Activated T-helper 9 cell treated with anti-CD3 and anti-CD28 coated beads, Interleukin-2, amount 50 U/mL, for 16 hours (primary cell): ENCODE measurements at regions not wholly inside any gene's neighbourhood (a gene's known extent, or its start where the extent isn't known, plus 50 kb on each side); places are given as distances from the start of the nearest gene placed in this dataset.

ENCODE experiments used
- DNase-seq: peaks from one replicate; pipeline ENCODE4 v3.0.0-alpha.2; 2020; ENCODE audit warnings: low read depth

- DNase-seq = no peak
Measured at GRCh38 chr3:31349001-31349748, 183.6 kb upstream of the STT3B start.

DNA sequence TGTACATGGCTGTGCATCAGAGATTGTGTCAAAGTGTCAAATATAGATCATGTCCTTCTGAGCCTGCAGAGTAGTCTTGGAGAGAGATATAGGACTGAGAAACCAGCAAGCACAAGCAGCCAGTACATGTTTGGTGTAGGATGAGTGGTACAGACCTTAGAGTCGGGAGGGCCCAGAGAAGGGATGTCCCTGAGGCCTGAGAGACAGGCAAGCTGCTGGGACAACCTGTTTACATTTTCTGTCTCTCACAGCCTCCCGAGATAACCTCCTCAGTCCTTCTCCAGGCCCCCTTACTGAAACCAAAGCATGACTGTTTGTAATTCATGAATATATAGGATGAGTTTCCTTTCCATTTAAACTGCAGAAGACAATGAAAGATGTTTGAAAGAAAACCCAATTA lies 182.4 kb upstream of the STT3B start:
- DNase-seq = no peak

DNA sequence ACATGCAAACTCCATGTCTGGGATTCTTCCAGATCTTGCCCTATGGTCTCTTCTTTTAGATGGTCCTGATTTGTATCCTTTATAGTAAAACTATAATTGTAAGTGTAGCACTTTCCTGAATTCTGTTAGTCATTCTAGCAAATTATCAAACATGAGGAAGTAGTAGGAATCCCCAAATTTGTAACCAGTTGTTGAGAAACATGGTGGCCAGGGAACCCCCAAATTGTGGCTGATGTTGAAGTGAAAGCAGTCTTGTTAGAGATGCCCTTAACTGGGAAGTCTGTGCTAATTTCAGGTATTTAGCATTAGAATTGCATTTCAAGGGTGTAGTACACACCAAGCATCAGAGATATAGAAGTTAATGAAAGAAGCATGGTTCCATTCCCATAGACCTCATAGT lies 180.4 kb upstream of the STT3B start:
- no peak for DNase-seq

DNA sequence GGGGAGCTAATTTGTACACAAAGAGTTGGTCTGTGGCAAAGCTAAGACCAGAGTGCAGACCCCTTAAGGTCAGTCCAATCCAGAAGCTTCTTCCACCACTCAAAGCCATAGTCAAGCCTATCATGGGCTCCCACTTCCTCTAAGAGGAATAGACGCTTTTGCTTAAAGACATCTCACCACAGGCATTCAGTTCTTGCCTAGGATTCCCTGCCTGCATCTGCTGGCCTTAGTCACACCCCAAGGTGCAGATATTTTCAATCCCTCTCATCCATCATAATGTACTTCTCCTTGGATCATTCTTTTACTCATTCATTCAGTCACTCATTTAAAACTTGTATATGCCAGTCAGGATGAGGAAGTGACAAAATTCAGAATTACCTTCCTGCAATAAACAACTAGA lies 179.6 kb upstream of the STT3B start:
- no peak for DNase-seq

GRCh38 chr3:31354373-31354772 lies 178.4 kb upstream of the STT3B start:
- DNase-seq = no peak

DNA sequence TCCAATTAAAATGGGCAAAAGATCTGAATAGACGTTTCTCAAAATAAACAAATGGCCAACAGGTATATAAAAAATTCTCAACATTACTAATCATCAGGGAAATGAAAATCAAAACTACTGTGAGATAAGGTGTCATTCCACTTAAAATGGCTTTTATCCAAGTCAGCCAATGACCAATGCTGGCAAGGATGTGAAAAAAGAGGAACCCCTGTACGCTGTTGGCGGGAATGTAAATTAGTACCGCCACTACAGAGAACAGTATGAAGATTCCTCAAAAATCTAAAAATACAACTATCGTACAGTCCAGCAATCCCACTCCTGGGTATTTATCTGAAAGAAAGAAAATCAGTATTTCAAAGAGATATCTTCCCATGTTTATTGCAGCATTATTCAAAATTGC lies 176.9 kb upstream of the STT3B start:
- no peak for DNase-seq

GRCh38 chr3:31356941-31357340 lies 175.8 kb upstream of the STT3B start:
- no peak for DNase-seq

DNA sequence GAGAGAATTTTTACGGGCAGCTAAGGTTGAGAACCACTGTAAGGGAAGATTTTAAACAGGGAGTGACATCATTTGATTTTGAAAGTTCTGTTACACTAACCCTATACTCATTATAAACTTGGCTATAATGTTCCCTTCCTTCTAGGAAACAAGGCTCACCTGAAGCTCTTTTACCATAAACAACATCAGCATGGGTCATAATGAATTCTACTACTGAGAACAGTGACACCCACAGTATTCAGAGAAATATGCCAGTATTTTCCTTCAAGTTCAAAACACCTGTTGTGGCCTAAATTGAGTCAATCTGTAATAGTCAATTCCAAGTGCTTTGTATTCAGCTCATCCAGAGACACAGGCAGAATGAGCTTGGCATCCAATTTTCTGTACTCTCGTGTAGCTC lies 175.3 kb upstream of the STT3B start:
- no peak for DNase-seq

- DNase-seq = no peak
Measured at GRCh38 chr3:31358473-31359070, 174.2 kb upstream of the STT3B start.

DNA sequence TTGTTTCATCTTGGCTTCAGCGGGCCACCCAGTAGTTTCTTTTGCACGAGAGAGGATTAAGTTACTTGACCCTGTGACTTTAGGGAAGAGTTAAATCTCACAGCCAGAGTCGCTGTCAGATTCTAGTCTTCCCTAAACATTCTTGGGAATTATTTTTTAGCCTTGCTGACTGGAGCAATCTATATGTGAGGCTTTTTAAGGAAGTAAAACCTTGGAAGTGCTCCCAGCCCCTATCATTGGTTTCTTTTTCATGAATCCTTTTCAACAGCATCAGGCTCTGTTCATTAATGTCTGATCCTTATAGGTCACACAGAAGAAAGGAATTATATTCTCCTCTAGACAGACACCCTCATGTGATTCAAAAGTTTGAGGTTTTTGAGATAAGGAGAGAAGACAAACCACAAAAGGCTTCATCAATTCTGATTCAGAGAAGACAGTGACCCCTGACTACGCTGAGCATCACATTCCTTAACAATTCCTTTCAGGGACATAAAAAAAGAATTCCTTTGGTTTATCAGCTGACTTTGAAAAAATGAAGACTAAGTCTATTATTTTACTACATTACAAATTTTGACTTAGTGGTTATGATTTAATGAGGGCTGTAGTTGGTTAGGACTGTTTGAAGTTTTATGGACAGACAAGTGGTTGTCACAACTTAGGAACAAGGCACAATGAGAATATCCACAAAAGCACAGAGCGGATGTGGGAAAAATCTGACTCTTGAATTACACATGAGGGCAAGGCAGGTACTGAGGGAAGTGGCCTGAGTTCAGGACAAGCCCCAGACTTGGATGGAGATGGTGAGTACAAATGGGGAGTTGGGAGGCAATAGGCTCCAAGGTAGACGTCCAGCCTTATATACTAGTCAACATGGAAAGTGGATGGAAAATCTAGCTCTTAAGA lies 171.1 kb upstream of the STT3B start:
- DNase-seq = no peak

DNA sequence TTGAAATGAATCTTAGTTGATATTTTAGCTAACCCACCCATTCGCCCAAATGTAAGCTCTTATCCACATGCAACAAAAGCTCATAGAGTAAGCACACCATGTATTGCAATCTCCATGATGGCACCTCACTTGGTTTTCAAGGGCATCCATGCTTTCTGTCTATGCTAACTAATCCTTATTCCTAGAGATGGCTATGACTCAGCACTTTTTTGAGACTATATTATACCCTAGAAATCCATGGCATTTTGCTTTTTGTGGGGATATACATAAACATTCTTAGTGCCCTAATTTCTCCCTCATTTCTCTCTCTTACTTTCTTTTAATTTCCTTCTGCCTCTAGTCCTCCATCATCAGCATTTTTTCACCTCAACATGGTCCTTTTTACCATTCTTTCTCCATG lies 168.5 kb upstream of the STT3B start:
- no peak for DNase-seq

DNA sequence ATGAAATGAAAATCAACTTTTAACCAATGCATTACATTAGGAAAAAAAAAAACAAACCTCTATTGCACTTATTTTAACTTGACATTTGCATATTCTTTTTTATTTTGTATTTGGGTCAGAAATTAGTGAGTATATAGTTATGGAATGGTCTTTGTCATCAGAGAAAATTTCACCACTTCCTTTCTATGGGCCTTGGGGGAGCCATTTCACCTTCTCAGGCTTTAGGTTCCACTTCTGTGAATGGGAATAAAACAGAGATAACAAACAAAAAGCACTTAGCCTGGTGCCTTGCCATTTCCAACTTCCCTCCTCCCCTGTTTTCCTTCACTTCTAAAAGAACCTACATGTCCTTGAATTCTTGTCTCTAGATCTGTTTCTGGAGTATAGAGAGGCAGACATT lies 168.0 kb upstream of the STT3B start:
- no peak for DNase-seq

- DNase-seq = no peak
Measured at GRCh38 chr3:31367518-31367917, 165.2 kb upstream of the STT3B start.

- DNase-seq = no peak
Measured at GRCh38 chr3:31369637-31370379, 162.9 kb upstream of the STT3B start.

- DNase-seq = no peak
Measured at GRCh38 chr3:31370380-31370666, 162.4 kb upstream of the STT3B start.

GRCh38 chr3:31370681-31371080 lies 162.0 kb upstream of the STT3B start:
- no peak for DNase-seq

DNA sequence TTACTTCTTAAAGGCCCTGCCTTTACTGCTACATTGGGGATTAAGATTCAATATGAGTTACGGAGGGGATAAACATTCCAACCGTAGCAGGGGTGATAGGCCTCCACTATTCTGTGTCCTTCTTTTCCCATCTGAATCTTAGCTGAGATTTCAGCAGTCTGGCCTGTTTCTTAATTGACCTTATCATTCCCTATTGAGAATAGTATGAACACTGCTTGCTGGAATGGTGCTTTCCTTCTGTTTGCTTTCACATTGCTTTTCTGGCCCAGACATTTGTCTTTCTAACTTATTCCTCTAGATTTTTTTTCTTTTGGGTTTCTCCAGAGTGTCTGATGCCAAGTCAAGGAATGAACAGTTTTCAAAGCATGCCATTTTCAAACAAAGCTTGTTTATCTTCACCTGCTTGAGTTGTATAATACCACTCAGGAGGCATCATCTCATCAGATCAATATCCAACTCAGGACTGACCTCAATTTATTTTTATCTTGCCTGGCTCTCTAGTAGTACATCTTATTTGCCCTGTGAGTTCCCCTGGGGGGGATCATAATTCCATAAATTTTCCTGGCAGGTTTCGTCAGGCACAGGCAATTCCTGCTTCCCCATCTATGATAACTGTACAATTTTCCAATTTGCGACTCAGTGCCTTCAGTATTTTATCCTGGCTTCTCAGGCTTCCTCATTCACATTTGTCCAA lies 161.1 kb upstream of the STT3B start:
- DNase-seq = no peak

DNA sequence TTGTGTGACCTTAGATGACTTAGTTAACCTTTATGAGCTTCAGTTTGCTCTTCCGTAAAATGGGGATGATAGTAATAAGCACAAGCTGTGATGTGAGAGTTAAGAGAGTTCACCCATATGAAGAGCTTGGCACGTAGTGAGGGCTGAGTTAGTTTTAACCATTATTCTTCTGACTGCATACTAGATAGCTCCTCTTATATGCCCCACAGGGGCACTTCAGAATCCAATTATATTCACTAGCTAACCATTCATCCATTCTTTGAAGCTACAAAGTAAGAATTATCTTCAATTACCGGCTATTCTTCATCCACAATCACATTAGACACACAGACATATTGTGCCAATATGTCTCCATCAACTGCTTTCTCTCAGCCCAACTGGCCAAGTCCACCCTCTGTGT lies 159.0 kb upstream of the STT3B start:
- no peak for DNase-seq

DNA sequence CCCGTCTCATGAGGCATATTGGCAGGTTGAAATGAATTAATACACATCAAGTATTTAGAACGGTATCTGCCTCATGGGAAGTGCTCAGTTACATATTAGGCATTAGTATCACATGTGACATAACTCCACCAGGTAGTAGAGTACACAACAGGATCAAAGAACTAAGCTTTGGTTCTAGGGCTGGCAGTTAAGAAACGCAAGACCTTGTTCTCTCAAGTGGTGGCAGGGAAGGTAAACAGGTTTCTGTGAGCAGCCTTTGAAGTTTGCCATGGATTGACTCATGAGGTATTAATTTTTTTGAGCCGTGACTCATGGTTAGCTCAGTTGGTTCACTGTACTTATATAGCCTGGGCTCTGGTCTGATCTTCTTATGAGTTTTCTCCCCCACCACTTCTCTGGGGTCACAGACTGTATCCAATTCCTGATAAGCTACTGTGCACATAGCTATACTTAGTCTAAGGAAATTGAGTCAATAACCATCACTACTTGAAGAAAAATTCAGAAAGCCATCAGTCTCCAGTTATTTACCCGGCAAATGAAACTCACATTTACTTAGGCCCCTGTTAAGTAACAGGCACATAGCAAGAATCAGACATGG lies 155.6 kb upstream of the STT3B start:
- DNase-seq = no peak

- no peak for DNase-seq
Measured at GRCh38 chr3:31378231-31378630, 154.5 kb upstream of the STT3B start.

DNA sequence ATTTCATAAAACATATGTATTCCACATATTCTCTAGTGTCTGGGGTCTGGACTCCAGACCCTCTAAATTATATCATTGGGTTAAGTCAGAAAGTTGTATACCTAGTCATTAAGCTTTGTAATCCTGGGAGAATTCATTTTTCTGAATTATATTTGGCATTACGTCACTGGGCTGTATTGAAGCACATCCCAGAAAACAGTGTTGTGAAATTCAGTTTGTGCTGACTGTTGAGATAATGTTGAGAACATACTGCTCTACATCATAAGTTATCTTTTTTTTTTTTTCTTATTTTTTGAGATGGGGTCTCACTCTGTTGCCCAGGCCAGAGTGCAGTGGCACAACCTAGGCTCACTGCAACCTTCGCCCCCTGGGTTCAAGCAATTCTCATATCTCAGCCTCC lies 153.1 kb upstream of the STT3B start:
- no peak for DNase-seq

- DNase-seq = no peak
Measured at GRCh38 chr3:31382856-31383255, 149.9 kb upstream of the STT3B start.
